ENCODE measurements at regions not wholly inside any gene's neighbourhood (a gene's known extent, or its start where the extent isn't known, plus 50 kb on each side); places are given as distances from the start of the nearest gene placed in this dataset.

- Histone ChIP-seq H2AFZ (ENCODE audit: low read depth) (peak overlapping the region; percentile 84), H3K9ac (peak overlapping the region; percentile 50; the same call in 1 of the 2 replicates), H3K9me3 (no peaks in the 10 kb centered on the region), H4K20me1 (ENCODE audit: insufficient read depth) (no peaks in the 10 kb centered on the region), H3K27ac (ENCODE audit: low read depth in 2 of 2, low read length in 1 of 2) (peak overlapping the region; percentile 61 to 80; a peak in 3 of 4 replicates), H3K79me2 (ENCODE audit: insufficient read depth) (no peaks in the 10 kb centered on the region), H3K4me1 (ENCODE audit: control insufficient read depth in 1 of 2, insufficient read depth in 2 of 2, low read depth in 1 of 2, low read length in 1 of 2) (peaks cover 0 to 9% of the 10 kb centered on the region in 2 experiments; a peak in 1 of 4 replicates), H3K4me2 (peak overlapping the region; percentile 65), H3K4me3 (ENCODE audit: low read depth in 2 of 2, low read length in 1 of 2) (peak overlapping the region; percentile 5 to 24; a peak in 2 of 4 replicates), H3F3A (replicated peaks; ENCODE audit: insufficient read depth) (peaks cover 12% of the 10 kb centered on the region), H3K9me2 (no peaks in the 10 kb centered on the region), H3K36me3 (replicated peaks in 1 of 2; ENCODE audit: control insufficient read depth in 1 of 2, insufficient read depth in 2 of 2, low read length in 1 of 2) (no peaks in the 10 kb centered on the region), H3K27me3 (ENCODE audit: insufficient read depth) (no peaks in the 10 kb centered on the region)
- DNase-seq = peak; percentile 12
- CTCF ChIA-PET = no interaction called here
- WGBS (ENCODE audit: low lambda C conversion rate) = 26% methylated on average over 10 of the region's 10 CpGs
- POLR2A ChIA-PET = no interaction called here
- TF ChIP-seq IRF3 (IDR thresholded peaks at IDR 0.05; ENCODE audit: low read depth, low read length) (no peak), YY1 (IDR thresholded peaks at IDR 0.05; ENCODE audit: low read depth) (no peak), EZH2phosphoT487 (IDR thresholded peaks at IDR 0.05; ENCODE audit: borderline replicate concordance, low read depth) (no peak), RFX5 (IDR thresholded peaks at IDR 0.05; ENCODE audit: low read length) (no peak), RCOR1 (IDR thresholded peaks at IDR 0.05; ENCODE audit: low read length) (no peak), REST (IDR thresholded peaks at IDR 0.05; ENCODE audit: low read depth, low read length) (no peak), ELF1 (IDR thresholded peaks at IDR 0.05) (no peak), NRF1 (IDR thresholded peaks at IDR 0.05; ENCODE audit: low read depth, low read length) (no peak), TCF12 (IDR thresholded peaks at IDR 0.05) (peak; percentile 77), GABPA (IDR thresholded peaks at IDR 0.05; ENCODE audit: low read depth) (no peak), SIN3A (IDR thresholded peaks at IDR 0.05; ENCODE audit: borderline replicate concordance, low read depth, low read length) (0 out of 2 replicates have a peak, but pooled peaks have one; percentile 39), CTCF (IDR thresholded peaks at IDR 0.05) (no peak), NFIC (IDR thresholded peaks at IDR 0.05; ENCODE audit: borderline replicate concordance) (peak; percentile 90), FOXJ3 (CRISPR knock-in tag; IDR thresholded peaks at IDR 0.05) (no peak), JUND (IDR thresholded peaks at IDR 0.05) (peak; percentile 96), MXI1 (IDR thresholded peaks at IDR 0.05; ENCODE audit: low read depth, low read length) (no peak), FOXM1 (IDR thresholded peaks at IDR 0.05; ENCODE audit: low read depth) (no peak), USF2 (IDR thresholded peaks at IDR 0.05; ENCODE audit: borderline replicate concordance, low read depth, low read length) (no peak), TEAD4 (IDR thresholded peaks at IDR 0.05; ENCODE audit: borderline replicate concordance, insufficient read depth) (0 out of 2 replicates have a peak, but pooled peaks have one; percentile 65), RAD21 (IDR thresholded peaks at IDR 0.05; ENCODE audit: low read length) (no peak), CHD2 (IDR thresholded peaks at IDR 0.05; ENCODE audit: low read length, partially characterized antibody) (no peak), SMC3 (IDR thresholded peaks at IDR 0.05; ENCODE audit: low read depth, low read length) (no peak), ZBTB33 (IDR thresholded peaks at IDR 0.05; ENCODE audit: borderline replicate concordance, low read depth) (no peak), FOSL2 (IDR thresholded peaks at IDR 0.05; ENCODE audit: borderline replicate concordance, low read depth) (peak; percentile 94), MEF2A (IDR thresholded peaks at IDR 0.05; ENCODE audit: borderline replicate concordance, low read depth) (peak; percentile 62; the same call in 1 of the 2 replicates), EP300 (IDR thresholded peaks at IDR 0.05; ENCODE audit: borderline replicate concordance in 1 of 2, low read depth in 1 of 2, low read length in 1 of 2) (peak in 1 of 2 experiments; percentile 76; a peak in 2 of 4 replicates)
Observed at GRCh38 chr2:113818382-113818951, 62.0 kb upstream of the SLC35F5 start.
